HG03280 (cell line): ENCODE measurements at regions not wholly inside any gene's neighbourhood (a gene's known extent, or its start where the extent isn't known, plus 50 kb on each side); places are given as distances from the start of the nearest gene placed in this dataset.

Experiments used
- ATAC-seq: cut with Tn5 transposase; IDR thresholded peaks from one replicate; pipeline ENCODE4 v1.9.1; 2021; ENCODE audit warnings: mild to moderate bottlenecking, moderate library complexity; ENCODE audit not compliant: unreplicated experiment

GRCh38 chr9:89765211-89765946 is 160.6 kb downstream of the GADD45G start:
- ATAC-seq, result no peak

DNA sequence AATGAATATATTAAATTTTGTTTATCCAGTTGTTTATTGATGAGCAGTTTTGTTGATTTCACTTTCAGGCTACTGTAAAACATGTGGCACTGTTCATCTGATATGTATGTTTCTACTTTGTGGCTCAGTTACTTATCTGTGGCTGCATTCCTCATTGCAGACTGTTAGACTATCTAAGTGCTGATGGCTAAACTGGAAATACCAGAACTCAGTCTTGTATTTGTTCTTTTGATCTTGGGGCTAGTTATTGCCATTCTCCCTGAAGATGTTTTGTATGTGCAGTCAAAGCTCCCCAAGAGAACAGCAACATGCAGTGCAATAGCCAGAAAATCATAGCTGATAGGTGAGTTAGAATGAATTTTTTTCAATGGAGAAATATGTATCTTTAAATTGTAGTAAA is 162.2 kb downstream of the GADD45G start:
- no peak for ATAC-seq

DNA sequence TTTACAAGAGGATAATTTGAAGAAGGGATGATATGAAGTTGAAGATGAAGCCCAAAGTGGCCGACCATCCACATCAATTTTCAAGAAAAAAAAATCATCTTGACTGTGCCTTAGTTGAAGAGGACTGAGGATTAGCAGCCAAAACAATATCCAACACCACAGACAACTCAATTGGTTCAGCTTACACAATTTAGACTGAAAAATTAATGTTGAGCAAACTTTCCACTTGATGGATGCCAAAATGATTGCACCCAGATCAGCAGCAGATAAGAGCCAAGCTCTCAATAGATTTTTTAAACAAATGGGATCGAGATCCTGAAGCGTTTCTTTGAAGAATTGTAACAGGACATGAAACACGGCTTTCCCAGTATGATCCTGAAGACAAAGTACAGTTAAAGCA is 163.2 kb downstream of the GADD45G start:
- ATAC-seq, result no peak

- ATAC-seq, result no peak
Observed at GRCh38 chr9:89768650-89769071, 163.8 kb downstream of the GADD45G start.

DNA sequence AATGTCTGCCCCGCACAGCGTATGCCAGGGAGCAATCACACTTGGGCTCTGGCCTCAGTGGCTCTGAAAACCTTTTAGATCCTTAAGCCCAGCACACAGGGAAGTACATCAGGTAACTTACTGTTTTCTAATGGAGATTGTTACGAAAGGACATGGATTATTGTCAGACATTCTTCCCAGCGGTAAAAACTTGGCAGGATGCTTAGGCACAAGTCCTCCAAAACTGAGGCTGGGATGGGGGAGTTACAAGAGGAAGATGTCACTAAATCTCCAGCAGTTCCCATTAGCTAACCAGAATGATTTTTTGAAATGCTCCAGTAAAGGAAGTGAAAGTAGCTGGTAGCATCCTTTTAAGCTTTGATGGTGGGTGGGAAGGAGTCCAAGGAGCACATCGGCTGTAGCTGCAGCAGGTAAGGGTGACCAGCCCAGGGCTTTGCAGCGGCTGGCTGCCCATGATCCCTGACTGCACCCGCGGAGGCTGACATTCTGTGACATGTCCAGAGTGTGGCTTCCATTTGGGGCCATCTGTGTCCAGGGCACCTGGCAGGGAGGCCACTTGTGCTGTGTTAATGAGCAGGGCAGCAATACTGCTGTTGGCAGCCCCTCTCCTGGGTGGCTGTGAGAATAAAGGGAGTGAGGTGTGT is 165.8 kb downstream of the GADD45G start:
- ATAC-seq, result no peak

GRCh38 chr9:89771205-89771604 is 166.4 kb downstream of the GADD45G start:
- no peak for ATAC-seq

DNA sequence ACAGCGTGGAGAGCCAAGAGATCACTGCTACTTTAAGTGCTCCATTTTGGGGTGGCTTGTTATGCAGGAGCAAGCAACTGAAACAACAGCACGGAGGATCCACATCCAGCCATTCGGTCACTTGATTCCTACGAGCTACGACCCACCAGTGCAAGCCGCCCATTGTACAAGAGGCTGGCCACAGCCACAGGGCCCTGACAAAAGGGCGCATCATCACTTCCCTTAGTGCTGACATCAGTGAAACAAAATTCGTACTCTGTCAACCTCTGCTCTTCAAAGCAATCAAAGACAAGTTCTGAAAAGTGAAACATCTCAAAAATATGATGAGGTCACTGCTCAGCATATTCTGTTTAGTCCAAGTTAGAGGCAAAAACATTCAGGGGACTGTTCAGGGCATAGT is 168.4 kb downstream of the GADD45G start:
- ATAC-seq, result no peak

GRCh38 chr9:89774858-89775370 is 170.1 kb downstream of the GADD45G start:
- no peak for ATAC-seq

GRCh38 chr9:89775641-89776040 is 170.8 kb downstream of the GADD45G start:
- ATAC-seq, result no peak

GRCh38 chr9:89776795-89777525 is 172.1 kb downstream of the GADD45G start:
- ATAC-seq, result no peak

DNA sequence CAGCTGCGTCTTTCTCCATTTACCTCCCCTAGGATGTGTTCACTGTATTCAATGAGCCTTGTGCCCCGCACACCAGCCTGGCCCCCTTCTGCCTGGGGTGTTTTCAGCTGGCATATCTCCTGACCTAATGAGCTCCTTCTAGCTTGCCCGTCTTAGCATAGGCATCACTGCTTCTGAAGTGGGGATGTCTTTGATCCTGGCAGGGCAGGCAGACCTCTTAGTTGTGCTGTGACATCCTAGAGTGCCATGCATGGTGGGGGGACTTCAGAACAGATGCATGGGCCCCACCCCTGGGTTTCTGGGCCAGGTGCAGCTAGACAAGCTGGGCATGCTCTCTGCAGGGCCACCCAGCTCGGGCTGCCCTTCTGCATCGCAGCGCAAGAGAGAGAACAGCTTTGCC is 172.7 kb downstream of the GADD45G start:
- no peak for ATAC-seq

- ATAC-seq, result no peak
Observed at GRCh38 chr9:89778100-89779090, 173.6 kb downstream of the GADD45G start.

GRCh38 chr9:89779405-89780203 is 174.8 kb downstream of the GADD45G start:
- ATAC-seq, result no peak

DNA sequence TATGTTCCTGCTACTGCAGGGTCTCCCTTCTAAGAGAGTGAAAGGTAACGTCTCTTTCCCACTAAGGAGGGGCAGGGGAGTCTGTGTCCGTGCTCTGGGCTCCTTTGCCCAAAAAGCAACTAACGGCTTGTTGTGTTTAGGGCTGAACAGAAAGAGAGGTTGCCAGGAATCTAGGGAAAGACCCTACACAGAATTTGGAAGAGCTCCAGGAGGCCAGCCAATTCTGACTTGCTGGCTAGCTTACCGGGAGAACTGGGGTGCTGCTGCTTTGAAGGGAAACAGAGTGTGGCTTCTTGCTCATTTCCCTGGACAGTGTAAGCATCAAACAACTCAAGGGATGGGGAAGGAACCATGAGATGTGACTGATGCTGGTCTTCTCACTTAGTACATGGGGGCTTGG is 176.1 kb downstream of the GADD45G start:
- ATAC-seq, result no peak

- ATAC-seq, result no peak
Observed at GRCh38 chr9:89781838-89782540, 177.2 kb downstream of the GADD45G start.

- no peak for ATAC-seq
Observed at GRCh38 chr9:89786655-89787054, 181.8 kb downstream of the GADD45G start.

GRCh38 chr9:89787595-89787994 is 182.8 kb downstream of the GADD45G start:
- ATAC-seq, result no peak

GRCh38 chr9:89788434-89788833 is 183.6 kb downstream of the GADD45G start:
- ATAC-seq, result no peak

- ATAC-seq, result no peak
Observed at GRCh38 chr9:89789922-89790510, 185.2 kb downstream of the GADD45G start.
